ENCODE measurements at regions not wholly inside any gene's neighbourhood (a gene's known extent, or its start where the extent isn't known, plus 50 kb on each side); places are given as distances from the start of the nearest gene placed in this dataset.

- intact Hi-C loops (cut with DNase I), result no loop called here
- H3K36me3 ChIP-seq (replicated peaks in 1 of 2), result no peaks in the 10 kb centered on the region
- TF ChIP-seq, protein P1, sequence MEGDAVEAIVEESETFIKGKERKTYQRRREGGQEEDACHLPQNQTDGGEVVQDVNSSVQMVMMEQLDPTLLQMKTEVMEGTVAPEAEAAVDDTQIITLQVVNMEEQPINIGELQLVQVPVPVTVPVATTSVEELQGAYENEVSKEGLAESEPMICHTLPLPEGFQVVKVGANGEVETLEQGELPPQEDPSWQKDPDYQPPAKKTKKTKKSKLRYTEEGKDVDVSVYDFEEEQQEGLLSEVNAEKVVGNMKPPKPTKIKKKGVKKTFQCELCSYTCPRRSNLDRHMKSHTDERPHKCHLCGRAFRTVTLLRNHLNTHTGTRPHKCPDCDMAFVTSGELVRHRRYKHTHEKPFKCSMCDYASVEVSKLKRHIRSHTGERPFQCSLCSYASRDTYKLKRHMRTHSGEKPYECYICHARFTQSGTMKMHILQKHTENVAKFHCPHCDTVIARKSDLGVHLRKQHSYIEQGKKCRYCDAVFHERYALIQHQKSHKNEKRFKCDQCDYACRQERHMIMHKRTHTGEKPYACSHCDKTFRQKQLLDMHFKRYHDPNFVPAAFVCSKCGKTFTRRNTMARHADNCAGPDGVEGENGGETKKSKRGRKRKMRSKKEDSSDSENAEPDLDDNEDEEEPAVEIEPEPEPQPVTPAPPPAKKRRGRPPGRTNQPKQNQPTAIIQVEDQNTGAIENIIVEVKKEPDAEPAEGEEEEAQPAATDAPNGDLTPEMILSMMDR (IDR thresholded peaks at IDR 0.05), result no peak
- TF ChIP-seq POLR2A (IDR thresholded peaks at IDR 0.05), result no peak
- no peak for DNase-seq
- no peaks in the 10 kb centered on the region for H3K4me1 ChIP-seq (replicated peaks in 1 of 2)
- H3K9me3 ChIP-seq (replicated peaks in 1 of 3), result no peaks in the 10 kb centered on the region
- H3K27me3 ChIP-seq, result no peaks in the 10 kb centered on the region
- H3K4me3 ChIP-seq, result no peak overlapping the region
- H3K27ac ChIP-seq, result no peak overlapping the region
Observed at GRCh38 chr11:23010790-23011335, 150.6 kb upstream of the CCDC179 start.

DNA sequence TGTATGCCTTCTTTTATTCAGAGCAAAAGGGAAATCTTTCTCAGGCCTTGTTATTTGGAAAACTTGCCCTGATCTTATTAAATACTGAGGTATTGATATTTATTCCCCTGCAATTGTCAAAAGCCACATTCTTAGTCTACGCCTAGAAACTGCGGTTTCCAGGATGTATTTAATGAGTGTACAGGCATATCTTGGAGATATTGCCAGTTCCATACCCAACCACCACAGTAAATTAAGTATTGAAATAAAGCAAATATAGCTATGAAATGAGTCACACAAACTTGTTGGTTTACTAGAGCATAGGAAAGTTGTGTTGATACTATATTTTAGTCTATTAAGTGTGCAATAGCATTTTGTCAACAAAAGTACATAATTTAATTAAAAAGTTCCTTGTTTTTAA is 152.7 kb upstream of the CCDC179 start:
- H3K27ac ChIP-seq, result no peak overlapping the region
- H3K9me3 ChIP-seq (replicated peaks in 1 of 3), result no peaks in the 10 kb centered on the region
- DNase-seq, result no peak
- no peaks in the 10 kb centered on the region for H3K36me3 ChIP-seq (replicated peaks in 1 of 2)
- H3K27me3 ChIP-seq, result no peaks in the 10 kb centered on the region
- intact Hi-C loops (cut with DNase I), result no loop called here
- no peaks in the 10 kb centered on the region for H3K4me1 ChIP-seq (replicated peaks in 1 of 2)
- H3K4me3 ChIP-seq, result no peak overlapping the region
- WGBS, 4 donors, result 96 to 100% (median 97%) methylated on average over 2 of the region's 2 CpGs
- TF ChIP-seq, protein P1 (IDR thresholded peaks at IDR 0.05), result no peak
- no peak for TF ChIP-seq POLR2A (IDR thresholded peaks at IDR 0.05)

DNA sequence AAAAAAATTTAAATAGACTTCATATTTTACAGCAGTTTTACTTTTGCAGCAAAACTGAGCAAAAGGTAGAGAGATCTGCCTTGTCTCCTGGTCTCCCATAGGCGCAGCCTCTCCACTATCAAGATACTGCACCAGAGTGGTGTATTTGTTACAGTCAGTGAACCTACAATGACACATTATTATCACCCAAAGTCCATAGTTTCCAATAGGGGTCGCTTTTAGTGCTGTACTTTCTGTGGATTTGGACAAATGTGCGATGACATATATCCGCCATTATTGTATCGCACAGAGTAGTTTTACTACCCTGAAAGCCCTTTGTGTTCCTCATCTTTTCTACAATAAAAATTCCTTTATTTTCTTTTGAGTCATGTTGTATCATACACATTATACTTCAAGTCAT is 153.2 kb upstream of the CCDC179 start:
- TF ChIP-seq, protein P1 (IDR thresholded peaks at IDR 0.05), result no peak
- TF ChIP-seq POLR2A (IDR thresholded peaks at IDR 0.05), result no peak
- Histone ChIP-seq H3K4me3 (no peak overlapping the region), H3K27me3 (no peaks in the 10 kb centered on the region), H3K27ac (no peak overlapping the region), H3K36me3 (replicated peaks in 1 of 2) (no peaks in the 10 kb centered on the region), H3K4me1 (replicated peaks in 1 of 2) (no peaks in the 10 kb centered on the region), H3K9me3 (replicated peaks in 1 of 3) (no peaks in the 10 kb centered on the region)
- 85 to 92% (median 88%) methylated on average over 5 of the region's 5 CpGs for WGBS, 4 donors
- no peak for DNase-seq
- intact Hi-C loops (cut with DNase I), result no loop called here

DNA sequence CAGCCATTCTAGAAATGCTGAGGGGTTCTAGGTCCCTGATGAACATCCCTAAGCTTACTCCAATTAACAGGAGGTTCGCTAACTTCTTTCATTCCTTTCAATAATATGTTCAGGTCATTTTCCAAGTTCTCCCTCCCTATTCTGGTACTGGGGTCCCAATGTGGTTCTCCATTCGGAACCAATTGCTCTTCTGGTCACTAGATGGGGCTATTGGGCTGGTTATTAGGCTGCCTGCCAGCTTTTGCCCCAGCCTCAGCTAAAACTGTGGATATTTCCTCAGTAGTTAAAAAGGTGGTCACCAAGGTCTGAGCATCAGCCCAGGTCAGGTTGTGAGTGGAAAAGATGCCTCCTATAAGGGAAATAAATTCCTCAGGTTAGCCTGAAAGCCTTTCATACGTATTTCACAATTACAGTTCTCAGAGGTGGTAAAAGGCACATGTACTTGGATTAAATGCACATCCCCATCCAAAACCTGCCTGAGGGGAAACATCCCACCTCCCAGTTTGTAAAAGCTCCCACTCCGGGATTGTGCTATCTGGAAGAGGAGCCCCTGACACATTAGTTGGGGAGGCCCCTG is 161.1 kb upstream of the CCDC179 start:
- H3K36me3 ChIP-seq (replicated peaks in 1 of 2), result no peaks in the 10 kb centered on the region

More for the DNA sequence above, 161.1 kb upstream of the CCDC179 start:
- Histone ChIP-seq H3K27me3 (no peaks in the 10 kb centered on the region), H3K4me3 (no peak overlapping the region), H3K9me3 (replicated peaks in 1 of 3) (no peaks in the 10 kb centered on the region), H3K27ac (no peak overlapping the region), H3K4me1 (replicated peaks in 1 of 2) (no peaks in the 10 kb centered on the region)
- intact Hi-C loops (cut with DNase I), result no loop called here
- TF ChIP-seq, protein P1 (IDR thresholded peaks at IDR 0.05), result peak; percentile 49 to 63 (median 55)
- TF ChIP-seq POLR2A (IDR thresholded peaks at IDR 0.05), result no peak
- DNase-seq, result peak; percentile 21 to 67 (median 29)
- 16 to 41% (median 26%) methylated on average over 3 to 4 of the region's 4 CpGs for WGBS, 4 donors
